ENCODE measurements at regions not wholly inside any gene's neighbourhood (a gene's known extent, or its start where the extent isn't known, plus 50 kb on each side); places are given as distances from the start of the nearest gene placed in this dataset.

DNA sequence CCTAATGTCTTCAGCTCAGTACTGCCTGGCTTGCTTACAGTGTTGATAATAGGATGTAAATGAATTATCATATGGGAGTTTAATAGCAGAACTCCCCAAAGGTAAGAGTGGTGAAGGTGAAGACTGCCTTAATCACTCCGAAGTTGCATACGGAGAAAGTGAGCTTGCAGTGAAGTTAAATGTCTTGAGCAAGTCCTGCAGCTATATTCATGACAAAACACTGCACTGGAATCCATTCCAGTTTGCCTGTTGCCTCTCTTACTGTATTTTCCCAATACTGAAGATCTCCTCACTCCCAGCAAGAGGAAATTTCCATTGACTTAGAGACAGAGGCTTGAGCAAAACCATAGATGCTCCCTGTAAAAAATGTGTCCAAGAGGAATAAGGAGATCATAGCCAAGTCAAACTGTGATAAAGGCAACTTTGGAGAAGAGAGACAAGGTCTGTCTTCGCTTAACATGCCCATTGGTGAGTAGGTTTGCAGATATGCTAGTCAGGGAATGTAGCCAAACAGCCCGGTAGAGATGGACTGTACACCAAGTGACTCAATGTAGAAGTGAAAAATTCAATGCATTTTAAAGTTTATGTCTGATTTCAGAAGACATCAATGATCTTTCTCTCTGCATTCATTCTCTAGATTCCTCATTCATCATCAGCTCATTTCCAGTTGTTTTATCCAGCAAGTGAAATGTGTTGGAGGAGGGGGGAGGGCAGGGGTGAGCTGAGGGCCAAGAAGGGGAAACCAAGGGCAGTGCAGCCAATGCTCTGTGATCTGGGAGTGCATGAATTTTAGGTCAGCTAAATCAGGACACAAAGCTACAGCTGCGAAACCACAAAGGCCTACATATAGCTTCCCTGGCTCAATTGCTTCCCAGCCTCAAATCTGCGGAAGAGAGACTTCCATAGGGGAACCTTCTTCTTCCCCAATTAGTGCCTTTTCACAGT, 667.1 kb upstream of the NR2F2 start:
- H3K9me2 ChIP-seq, result no peaks in the 10 kb centered on the region
- CTCF ChIA-PET, result no interaction called here
- H3K4me3 ChIP-seq (ENCODE audit: low read depth in 2 of 2, low read length in 1 of 2), result no peak overlapping the region
- no peak overlapping the region; the same call in 1 of the 2 replicates for H2AFZ ChIP-seq (ENCODE audit: low read depth)
- no peak for DNase-seq
- H3F3A ChIP-seq (replicated peaks; ENCODE audit: insufficient read depth), result no peaks in the 10 kb centered on the region
- H3K36me3 ChIP-seq (replicated peaks in 1 of 2; ENCODE audit: control insufficient read depth in 1 of 2, insufficient read depth in 2 of 2, low read length in 1 of 2), result no peaks in the 10 kb centered on the region
- no peaks in the 10 kb centered on the region for H4K20me1 ChIP-seq (ENCODE audit: insufficient read depth)
- WGBS (ENCODE audit: low lambda C conversion rate), result 50% methylated on average over 5 of the region's 6 CpGs
- H3K27me3 ChIP-seq (ENCODE audit: insufficient read depth), result no peaks in the 10 kb centered on the region
- no peaks in the 10 kb centered on the region for H3K79me2 ChIP-seq (ENCODE audit: insufficient read depth)
- no peak overlapping the region for H3K27ac ChIP-seq (ENCODE audit: low read depth in 2 of 2, low read length in 1 of 2)
- no peaks in the 10 kb centered on the region for H3K9me3 ChIP-seq
- no peak overlapping the region for H3K4me2 ChIP-seq
- no peaks in the 10 kb centered on the region for H3K4me1 ChIP-seq (ENCODE audit: control insufficient read depth in 1 of 2, insufficient read depth in 2 of 2, low read depth in 1 of 2, low read length in 1 of 2)
- no peak for TF ChIP-seq MXI1 (IDR thresholded peaks at IDR 0.05; ENCODE audit: low read depth, low read length)
- no peak for TF ChIP-seq YY1 (IDR thresholded peaks at IDR 0.05; ENCODE audit: low read depth)
- TF ChIP-seq FOXM1 (IDR thresholded peaks at IDR 0.05; ENCODE audit: low read depth), result no peak
- TF ChIP-seq JUND (IDR thresholded peaks at IDR 0.05), result no peak
- TF ChIP-seq TEAD4 (IDR thresholded peaks at IDR 0.05; ENCODE audit: borderline replicate concordance, insufficient read depth), result no peak
- TF ChIP-seq, protein P1, sequence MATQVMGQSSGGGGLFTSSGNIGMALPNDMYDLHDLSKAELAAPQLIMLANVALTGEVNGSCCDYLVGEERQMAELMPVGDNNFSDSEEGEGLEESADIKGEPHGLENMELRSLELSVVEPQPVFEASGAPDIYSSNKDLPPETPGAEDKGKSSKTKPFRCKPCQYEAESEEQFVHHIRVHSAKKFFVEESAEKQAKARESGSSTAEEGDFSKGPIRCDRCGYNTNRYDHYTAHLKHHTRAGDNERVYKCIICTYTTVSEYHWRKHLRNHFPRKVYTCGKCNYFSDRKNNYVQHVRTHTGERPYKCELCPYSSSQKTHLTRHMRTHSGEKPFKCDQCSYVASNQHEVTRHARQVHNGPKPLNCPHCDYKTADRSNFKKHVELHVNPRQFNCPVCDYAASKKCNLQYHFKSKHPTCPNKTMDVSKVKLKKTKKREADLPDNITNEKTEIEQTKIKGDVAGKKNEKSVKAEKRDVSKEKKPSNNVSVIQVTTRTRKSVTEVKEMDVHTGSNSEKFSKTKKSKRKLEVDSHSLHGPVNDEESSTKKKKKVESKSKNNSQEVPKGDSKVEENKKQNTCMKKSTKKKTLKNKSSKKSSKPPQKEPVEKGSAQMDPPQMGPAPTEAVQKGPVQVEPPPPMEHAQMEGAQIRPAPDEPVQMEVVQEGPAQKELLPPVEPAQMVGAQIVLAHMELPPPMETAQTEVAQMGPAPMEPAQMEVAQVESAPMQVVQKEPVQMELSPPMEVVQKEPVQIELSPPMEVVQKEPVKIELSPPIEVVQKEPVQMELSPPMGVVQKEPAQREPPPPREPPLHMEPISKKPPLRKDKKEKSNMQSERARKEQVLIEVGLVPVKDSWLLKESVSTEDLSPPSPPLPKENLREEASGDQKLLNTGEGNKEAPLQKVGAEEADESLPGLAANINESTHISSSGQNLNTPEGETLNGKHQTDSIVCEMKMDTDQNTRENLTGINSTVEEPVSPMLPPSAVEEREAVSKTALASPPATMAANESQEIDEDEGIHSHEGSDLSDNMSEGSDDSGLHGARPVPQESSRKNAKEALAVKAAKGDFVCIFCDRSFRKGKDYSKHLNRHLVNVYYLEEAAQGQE (IDR thresholded peaks at IDR 0.05; ENCODE audit: low read depth, low read length), result no peak
- no peak for TF ChIP-seq EZH2phosphoT487 (IDR thresholded peaks at IDR 0.05; ENCODE audit: borderline replicate concordance, low read depth)
- TF ChIP-seq FOSL2 (IDR thresholded peaks at IDR 0.05; ENCODE audit: borderline replicate concordance, low read depth), result no peak
- TF ChIP-seq, protein P2, sequence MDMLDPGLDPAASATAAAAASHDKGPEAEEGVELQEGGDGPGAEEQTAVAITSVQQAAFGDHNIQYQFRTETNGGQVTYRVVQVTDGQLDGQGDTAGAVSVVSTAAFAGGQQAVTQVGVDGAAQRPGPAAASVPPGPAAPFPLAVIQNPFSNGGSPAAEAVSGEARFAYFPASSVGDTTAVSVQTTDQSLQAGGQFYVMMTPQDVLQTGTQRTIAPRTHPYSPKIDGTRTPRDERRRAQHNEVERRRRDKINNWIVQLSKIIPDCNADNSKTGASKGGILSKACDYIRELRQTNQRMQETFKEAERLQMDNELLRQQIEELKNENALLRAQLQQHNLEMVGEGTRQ (IDR thresholded peaks at IDR 0.05; ENCODE audit: borderline replicate concordance, low read depth, low read length), result no peak
- TF ChIP-seq, protein P3, sequence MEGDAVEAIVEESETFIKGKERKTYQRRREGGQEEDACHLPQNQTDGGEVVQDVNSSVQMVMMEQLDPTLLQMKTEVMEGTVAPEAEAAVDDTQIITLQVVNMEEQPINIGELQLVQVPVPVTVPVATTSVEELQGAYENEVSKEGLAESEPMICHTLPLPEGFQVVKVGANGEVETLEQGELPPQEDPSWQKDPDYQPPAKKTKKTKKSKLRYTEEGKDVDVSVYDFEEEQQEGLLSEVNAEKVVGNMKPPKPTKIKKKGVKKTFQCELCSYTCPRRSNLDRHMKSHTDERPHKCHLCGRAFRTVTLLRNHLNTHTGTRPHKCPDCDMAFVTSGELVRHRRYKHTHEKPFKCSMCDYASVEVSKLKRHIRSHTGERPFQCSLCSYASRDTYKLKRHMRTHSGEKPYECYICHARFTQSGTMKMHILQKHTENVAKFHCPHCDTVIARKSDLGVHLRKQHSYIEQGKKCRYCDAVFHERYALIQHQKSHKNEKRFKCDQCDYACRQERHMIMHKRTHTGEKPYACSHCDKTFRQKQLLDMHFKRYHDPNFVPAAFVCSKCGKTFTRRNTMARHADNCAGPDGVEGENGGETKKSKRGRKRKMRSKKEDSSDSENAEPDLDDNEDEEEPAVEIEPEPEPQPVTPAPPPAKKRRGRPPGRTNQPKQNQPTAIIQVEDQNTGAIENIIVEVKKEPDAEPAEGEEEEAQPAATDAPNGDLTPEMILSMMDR (IDR thresholded peaks at IDR 0.05), result no peak
- TF ChIP-seq TAF1 (IDR thresholded peaks at IDR 0.05; ENCODE audit: borderline replicate concordance, low read depth, low read length), result no peak
- POLR2A ChIA-PET, result no interaction called here
- no peak overlapping the region for H3K9ac ChIP-seq
